Bronchial epithelial cell (primary cell): ENCODE measurements at regions not wholly inside any gene's neighbourhood (a gene's known extent, or its start where the extent isn't known, plus 50 kb on each side); places are given as distances from the start of the nearest gene placed in this dataset.
A peak's percentile ranks its signal among the peaks of the same experiment; 100 is the strongest.

Experiments
- DNase-seq: peaks from one replicate; pipeline ENCODE4 v3.0.0-alpha.2; 2010; ENCODE audit warnings: low read depth
- FAIRE-seq: peaks from 2 replicates; lab custom pipeline; 2011; peaks lifted over from hg19 to GRCh38; lab: Jason Lieb, UNC
- H3K27me3 ChIP-seq: 2 replicates; pipeline ENCODE4 v1.5.1; 2011; ENCODE audit warnings: low read length; ENCODE audit not compliant: control insufficient read depth, insufficient read depth
- H3K36me3 ChIP-seq: 2 replicates; pipeline ENCODE4 v1.5.1; 2011; ENCODE audit warnings: low read length; ENCODE audit not compliant: control insufficient read depth, insufficient read depth
- H3K4me3 ChIP-seq: 2 replicates; pipeline ENCODE4 v1.5.1; 2011; ENCODE audit warnings: mild to moderate bottlenecking, low read depth, low read length, control low read depth
- CTCF ChIP-seq: IDR thresholded peaks from 2 replicates; pipeline ENCODE4 v1.5.1; 2011; ENCODE audit warnings: mild to moderate bottlenecking, moderate library complexity, low read length, control low read depth, inconsistent platforms; ENCODE audit not compliant: insufficient read depth, severe bottlenecking

GRCh38 chr21:31403596-31404333 lies 59.7 kb upstream of the TIAM1 start:
- TF ChIP-seq CTCF: no peak
- H3K4me3 ChIP-seq: no peak overlapping the region
- FAIRE-seq (no peak), DNase-seq (no peak)
- H3K36me3 ChIP-seq: no peaks in the 10 kb centered on the region
- H3K27me3 ChIP-seq: no peaks in the 10 kb centered on the region

- H3K27me3 ChIP-seq: no peaks in the 10 kb centered on the region
- no peak for DNase-seq
- no peak for TF ChIP-seq CTCF
- no peaks in the 10 kb centered on the region for H3K36me3 ChIP-seq
- no peak overlapping the region for H3K4me3 ChIP-seq
- FAIRE-seq: no peak
These were observed 55.5 kb upstream of the TIAM1 start for GRCh38 chr21:31399591-31399990.

- no peak for DNase-seq
- Histone ChIP-seq H3K4me3 (no peak overlapping the region), H3K27me3 (no peaks in the 10 kb centered on the region), H3K36me3 (no peaks in the 10 kb centered on the region)
- TF ChIP-seq CTCF: no peak
- FAIRE-seq: no peak
These were observed 54.5 kb upstream of the TIAM1 start for GRCh38 chr21:31398574-31398973.

GRCh38 chr21:31397939-31398338 lies 53.9 kb upstream of the TIAM1 start:
- Histone ChIP-seq H3K27me3 (no peaks in the 10 kb centered on the region), H3K36me3 (no peaks in the 10 kb centered on the region), H3K4me3 (no peak overlapping the region)
- DNase-seq: peak; percentile 14
- FAIRE-seq: no peak
- TF ChIP-seq CTCF: no peak

GRCh38 chr21:31397515-31397926 lies 53.5 kb upstream of the TIAM1 start:
- TF ChIP-seq CTCF: no peak
- Histone ChIP-seq H3K27me3 (no peaks in the 10 kb centered on the region), H3K4me3 (no peak overlapping the region), H3K36me3 (no peaks in the 10 kb centered on the region)
- no peak for FAIRE-seq
- DNase-seq: no peak

- DNase-seq: no peak
- H3K4me3 ChIP-seq: no peak overlapping the region
- no peaks in the 10 kb centered on the region for H3K27me3 ChIP-seq
- no peaks in the 10 kb centered on the region for H3K36me3 ChIP-seq
- no peak for FAIRE-seq
- no peak for TF ChIP-seq CTCF
These were observed 53.0 kb upstream of the TIAM1 start for GRCh38 chr21:31397030-31397429.
